NCI-H1092 treated with DMSO at 0.1 percent for 48 hours (cell line): ENCODE measurements at regions not wholly inside any gene's neighbourhood (a gene's known extent, or its start where the extent isn't known, plus 50 kb on each side); places are given as distances from the start of the nearest gene placed in this dataset.
"Not testable (repeated sequence)": the region's sequence is repeated elsewhere in the genome, so short reads cannot be mapped to it uniquely, and the experiment has no call there.

Source experiments
- DNase-seq: peaks from one replicate; lab custom pipeline; 2025; lab: John Stamatoyannopoulos, UW

GRCh38 chr1:43042773-43043457 is 84.2 kb upstream of the SLC2A1 start:
- DNase-seq = no peak

GRCh38 chr1:43042127-43042526 is 83.5 kb upstream of the SLC2A1 start:
- no peak for DNase-seq

- DNase-seq = no peak
Measured at GRCh38 chr1:43041591-43041990, 82.9 kb upstream of the SLC2A1 start.

- no peak for DNase-seq
Measured at GRCh38 chr1:43039228-43040055, 80.8 kb upstream of the SLC2A1 start.

- no peak for DNase-seq
Measured at GRCh38 chr1:43038232-43038935, 79.7 kb upstream of the SLC2A1 start.

GRCh38 chr1:43037466-43037865 is 78.8 kb upstream of the SLC2A1 start:
- DNase-seq = no peak

GRCh38 chr1:43036932-43037331 is 78.3 kb upstream of the SLC2A1 start:
- DNase-seq = no peak

GRCh38 chr1:43035821-43036741 is 77.4 kb upstream of the SLC2A1 start:
- DNase-seq = no peak

GRCh38 chr1:43034778-43035177 is 76.1 kb upstream of the SLC2A1 start:
- DNase-seq = no peak

- no peak for DNase-seq
Measured at GRCh38 chr1:43034195-43034658, 75.6 kb upstream of the SLC2A1 start.

GRCh38 chr1:43031316-43032203 is 72.9 kb upstream of the SLC2A1 start:
- no peak for DNase-seq

GRCh38 chr1:43024905-43025304 is 66.2 kb upstream of the SLC2A1 start:
- no peak for DNase-seq

GRCh38 chr1:43021547-43022474 is 63.1 kb upstream of the SLC2A1 start:
- no peak for DNase-seq

GRCh38 chr1:43019226-43019625 is 60.6 kb upstream of the SLC2A1 start:
- no peak for DNase-seq

GRCh38 chr1:43018121-43018520 is 59.5 kb upstream of the SLC2A1 start:
- no peak for DNase-seq

GRCh38 chr1:43015269-43015668 is 56.6 kb upstream of the SLC2A1 start:
- no peak for DNase-seq

GRCh38 chr1:43014579-43014978 is 55.9 kb upstream of the SLC2A1 start:
- not testable (repeated sequence) for DNase-seq

- DNase-seq = no peak
Measured at GRCh38 chr1:43011020-43011419, 52.4 kb upstream of the SLC2A1 start.

- no peak for DNase-seq
Measured at GRCh38 chr1:43009274-43009673, 50.6 kb upstream of the SLC2A1 start.
